Chondrocyte (in vitro differentiated cells): ENCODE measurements at regions not wholly inside any gene's neighbourhood (a gene's known extent, or its start where the extent isn't known, plus 50 kb on each side); places are given as distances from the start of the nearest gene placed in this dataset.

Experiments used
- DNase-seq: peaks from one replicate; pipeline ENCODE4 v3.0.0; 2021; ENCODE audit warnings: mixed read lengths, low spot score
- H3K27ac Mint-ChIP-seq: one replicate; pipeline ENCODE4 v1.8.0; 2021; ENCODE audit warnings: mild to moderate bottlenecking, moderate library complexity, mixed read lengths; ENCODE audit not compliant: unreplicated experiment
- H3K27me3 Mint-ChIP-seq: 2 replicates; pipeline ENCODE4 v1.8.0; 2021; ENCODE audit warnings: low read depth, mixed read lengths
- H3K36me3 Mint-ChIP-seq: 2 replicates; pipeline ENCODE4 v1.8.0; 2021; ENCODE audit warnings: low read depth, mixed read lengths
- H3K4me1 Mint-ChIP-seq: 2 replicates; pipeline ENCODE4 v1.8.0; 2021; ENCODE audit warnings: low read depth, mild to moderate bottlenecking, mixed read lengths
- H3K4me3 Mint-ChIP-seq: one replicate; pipeline ENCODE4 v1.8.0; 2021; ENCODE audit warnings: mild to moderate bottlenecking, moderate library complexity, mixed read lengths; ENCODE audit not compliant: unreplicated experiment
- H3K9me3 Mint-ChIP-seq: 2 replicates; pipeline ENCODE4 v1.8.0; 2021; ENCODE audit warnings: low read depth, mixed read lengths
- CTCF ChIP-seq: fragments of 200-600 bp; sonication (generic); IDR thresholded peaks from 2 replicates; pipeline ENCODE4 v1.5.0; 2021; ENCODE audit warnings: antibody characterized with exemption, mild to moderate bottlenecking, moderate library complexity

DNA sequence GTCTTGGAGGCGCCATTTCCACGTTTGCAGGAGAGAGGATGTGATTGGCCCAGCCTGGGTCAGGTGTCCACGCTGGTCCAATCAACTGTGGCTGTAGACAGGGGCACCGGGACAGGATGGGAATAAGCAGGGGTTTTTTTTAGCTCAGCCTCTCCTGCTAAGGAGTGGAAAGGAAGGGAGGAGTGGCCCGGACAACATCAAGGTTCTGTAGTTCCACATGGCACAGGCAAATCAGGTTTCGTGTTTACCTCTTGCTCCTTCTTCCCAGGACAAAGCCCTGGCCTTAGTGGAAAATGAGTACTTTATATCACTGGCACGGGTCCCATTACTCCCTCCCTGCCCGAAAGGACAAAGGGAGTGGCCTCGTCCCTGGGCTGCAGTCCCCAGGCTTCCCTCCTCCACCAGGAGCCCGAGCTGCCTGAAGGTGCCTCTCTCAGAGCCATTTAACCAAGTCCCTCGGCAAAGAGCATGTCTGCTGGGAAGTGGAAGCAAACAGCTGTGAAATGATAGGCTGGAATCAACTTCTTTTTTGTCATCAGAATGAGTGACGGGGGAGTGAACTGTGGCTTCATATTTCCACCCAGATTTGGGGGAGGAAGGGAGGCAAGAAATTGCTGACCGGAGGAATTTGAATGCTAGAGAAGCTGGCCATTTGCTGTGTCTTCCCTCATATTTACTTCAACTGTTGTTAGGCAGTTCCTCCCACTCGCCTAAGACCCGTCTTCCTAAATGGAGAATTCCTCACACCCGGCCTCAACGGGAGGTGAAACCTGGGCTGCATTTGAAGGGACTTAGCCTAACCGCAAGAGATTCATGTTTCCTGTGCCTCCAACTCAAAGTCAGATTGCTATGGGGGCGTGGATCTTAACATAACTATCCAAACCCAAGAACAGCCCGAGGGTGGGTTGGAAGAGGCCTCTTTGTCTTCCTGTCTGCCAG is 84.9 kb upstream of the SLC44A3 start:
- Mint-ChIP-seq H3K36me3 (no peaks in the 10 kb centered on the region), H3K4me3 (peak overlapping the region; percentile 46), H3K27ac (peak overlapping the region; percentile 91), H3K27me3 (no peaks in the 10 kb centered on the region), H3K4me1 (peaks cover 63% of the 10 kb centered on the region), H3K9me3 (no peaks in the 10 kb centered on the region)
- no peak for TF ChIP-seq CTCF
- DNase-seq: no peak

DNA sequence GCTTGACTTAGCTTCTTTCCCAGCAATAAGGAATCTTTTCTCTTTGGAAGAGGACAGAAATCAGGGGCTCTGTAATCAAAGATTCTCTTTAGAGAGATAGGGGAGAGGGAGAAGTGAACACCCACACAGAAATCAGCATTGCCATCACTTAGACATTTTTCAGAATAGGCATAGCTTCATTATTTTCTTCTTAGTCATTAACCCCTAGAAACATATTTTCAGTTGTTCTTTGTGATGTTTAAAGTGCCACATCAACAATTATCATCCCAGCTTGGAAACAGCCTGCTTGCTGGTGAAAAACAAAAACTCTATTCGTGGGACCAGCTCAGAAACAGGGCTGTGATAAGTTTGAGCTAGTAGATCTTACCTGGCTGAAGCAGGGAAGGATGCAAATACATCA is 88.3 kb upstream of the SLC44A3 start:
- Mint-ChIP-seq H3K27ac (no peak overlapping the region), H3K4me3 (no peak overlapping the region), H3K36me3 (no peaks in the 10 kb centered on the region), H3K9me3 (no peaks in the 10 kb centered on the region), H3K27me3 (no peaks in the 10 kb centered on the region), H3K4me1 (peaks cover 64% of the 10 kb centered on the region)
- no peak for DNase-seq
- no peak for TF ChIP-seq CTCF

- no peaks in the 10 kb centered on the region for H3K36me3 Mint-ChIP-seq
- DNase-seq: no peak
- H3K9me3 Mint-ChIP-seq: no peaks in the 10 kb centered on the region
- H3K4me3 Mint-ChIP-seq: no peak overlapping the region
- no peak for TF ChIP-seq CTCF
- H3K4me1 Mint-ChIP-seq: peaks cover 54% of the 10 kb centered on the region
- peak overlapping the region; percentile 49 for H3K27ac Mint-ChIP-seq
- H3K27me3 Mint-ChIP-seq: no peaks in the 10 kb centered on the region
Measured at GRCh38 chr1:94730450-94730849, 89.7 kb upstream of the SLC44A3 start.

DNA sequence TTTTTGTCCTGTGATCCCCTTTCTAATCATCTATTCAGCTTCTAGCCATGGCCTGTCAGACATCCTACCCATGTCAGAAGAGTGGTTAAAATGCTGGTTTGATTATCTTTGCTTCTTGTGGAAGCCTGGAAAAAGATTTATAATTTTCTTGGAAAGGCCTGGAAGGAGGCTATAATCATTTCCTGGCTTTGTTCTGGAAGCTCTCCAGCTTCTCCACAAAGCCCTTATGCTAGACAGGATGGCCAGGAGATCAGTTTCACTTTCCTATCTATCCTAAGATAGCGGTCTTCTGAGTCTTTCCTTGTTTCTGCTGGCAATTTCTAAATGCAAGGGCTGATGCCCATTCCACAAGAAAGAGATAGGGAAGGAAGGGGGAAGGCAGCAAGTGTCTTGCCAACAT is 90.9 kb upstream of the SLC44A3 start:
- Mint-ChIP-seq H3K9me3 (no peaks in the 10 kb centered on the region), H3K36me3 (no peaks in the 10 kb centered on the region), H3K27me3 (no peaks in the 10 kb centered on the region), H3K4me1 (peaks cover 44% of the 10 kb centered on the region), H3K27ac (peak overlapping the region; percentile 12), H3K4me3 (no peak overlapping the region)
- no peak for TF ChIP-seq CTCF
- DNase-seq: no peak

GRCh38 chr1:94727846-94728715 is 92.1 kb upstream of the SLC44A3 start:
- DNase-seq: no peak
- no peaks in the 10 kb centered on the region for H3K36me3 Mint-ChIP-seq
- no peak overlapping the region for H3K4me3 Mint-ChIP-seq
- no peaks in the 10 kb centered on the region for H3K9me3 Mint-ChIP-seq
- no peaks in the 10 kb centered on the region for H3K27me3 Mint-ChIP-seq
- peak overlapping the region; percentile 29 for H3K27ac Mint-ChIP-seq
- no peak for TF ChIP-seq CTCF
- H3K4me1 Mint-ChIP-seq: peaks cover 44% of the 10 kb centered on the region
